B cell (primary cell): ENCODE measurements at regions not wholly inside any gene's neighbourhood (a gene's known extent, or its start where the extent isn't known, plus 50 kb on each side); places are given as distances from the start of the nearest gene placed in this dataset.

ENCODE experiments used
- ATAC-seq: fragments of 200-7000 bp; cut with Tn5 transposase; one replicate; pipeline ENCODE4 v1.10.0; 2021; ENCODE audit warnings: low read depth, mild to moderate bottlenecking, moderate number of reproducible peaks, moderate library complexity
- CTCF ChIA-PET: fragments of 350-600 bp; sonication (Branson Sonifier 250); formaldehyde crosslinking; loops from one replicate; lab custom pipeline; 2021; ENCODE audit warnings: antibody characterized with exemption, inconsistent platforms; lab: Charles Lee
- POLR2A ChIA-PET: fragments of 350-600 bp; sonication (Branson Sonifier 250); formaldehyde crosslinking; loops from one replicate; lab custom pipeline; 2021; ENCODE audit warnings: antibody characterized with exemption; lab: Charles Lee
- DNase-seq: peaks from one replicate; pipeline ENCODE4 v3.0.0; 2013
- H2AFZ ChIP-seq: 2 replicates; pipeline ENCODE4 v1.6.1; 2012; ENCODE audit warnings: mild to moderate bottlenecking, low read depth, low read length; ENCODE audit not compliant: insufficient read depth, poor library complexity, severe bottlenecking
- H3K27ac ChIP-seq, 2 donors: 1 replicate in 1 of 2; 2 replicates in 1 of 2; pipeline ENCODE4 v1.5.1; 2012 to 2013; ENCODE audit warnings: low read length in 2 of 2, mild to moderate bottlenecking in 2 of 2, moderate library complexity in 1 of 2
- H3K27me3 ChIP-seq, 4 experiments: fragments of 200-600 bp in 1 of 4; sonication (generic) in 1 of 4; replicated peaks in 1 of 4; 1 replicate in 2 of 4; 2 replicates in 2 of 4; pipeline versions ENCODE4 v1.6.1 to v1.7.0; 2013 to 2016; ENCODE audit warnings: low read length in 3 of 4, mild to moderate bottlenecking in 2 of 4, mixed read lengths in 1 of 4, moderate library complexity in 1 of 4; ENCODE audit not compliant: insufficient read depth in 4 of 4, control insufficient read depth in 3 of 4; ENCODE audit errors: control extremely low read depth in 1 of 4
- H3K36me3 ChIP-seq, 2 experiments: replicated peaks in 1 of 2; 1 replicate in 1 of 2; 2 replicates in 1 of 2; pipeline versions ENCODE4 v1.6.1 to v1.7.1; 2013; ENCODE audit warnings: low read length in 1 of 2; ENCODE audit not compliant: insufficient read depth in 2 of 2, control insufficient read depth in 1 of 2; ENCODE audit errors: control extremely low read depth in 1 of 2, extremely low read depth in 1 of 2
- H3K4me1 ChIP-seq, 2 donors: fragments of 200-600 bp in 1 of 2; sonication (generic) in 1 of 2; 1 replicate in 1 of 2; 2 replicates in 1 of 2; pipeline versions ENCODE4 v1.5.1 to v1.6.1; 2013 to 2017; ENCODE audit warnings: low read length in 2 of 2; ENCODE audit not compliant: control insufficient read depth in 2 of 2, insufficient read depth in 2 of 2
- H3K4me2 ChIP-seq: replicated peaks from 2 replicates; pipeline ENCODE3; 2012; ENCODE audit warnings: mild to moderate bottlenecking, low read depth, low read length; ENCODE audit not compliant: poor library complexity, severe bottlenecking
- H3K4me3 ChIP-seq, 5 experiments: fragments of 200-600 bp in 1 of 5; sonication (generic) in 1 of 5; 1 replicate in 3 of 5; 2 replicates in 2 of 5; pipeline versions ENCODE4 v1.5.1 to v1.7.0; 2011 to 2016; ENCODE audit warnings: low read length in 4 of 5, mild to moderate bottlenecking in 4 of 5, low read depth in 2 of 5, control low read depth in 1 of 5, moderate library complexity in 1 of 5; ENCODE audit not compliant: insufficient read depth in 1 of 5; ENCODE audit errors: control extremely low read depth in 1 of 5, extremely low read depth in 1 of 5
- H3K79me2 ChIP-seq: fragments of 200-600 bp; sonication (generic); one replicate; pipeline ENCODE4 v1.6.0; 2016; ENCODE audit warnings: low read length; ENCODE audit not compliant: control insufficient read depth, insufficient read depth
- H3K9ac ChIP-seq: fragments of 200-600 bp; sonication (generic); 2 replicates; pipeline ENCODE4 v1.6.1; 2017; ENCODE audit warnings: mild to moderate bottlenecking, low read length, moderate library complexity
- H3K9me3 ChIP-seq, 3 donors: one replicate each; pipeline versions ENCODE4 v1.6.1 to v1.7.1; 2013; ENCODE audit warnings: low read length in 2 of 3; ENCODE audit not compliant: control insufficient read depth in 2 of 3, insufficient read depth in 1 of 3; ENCODE audit errors: control extremely low read depth in 1 of 3
- H4K20me1 ChIP-seq: 2 replicates; pipeline ENCODE4 v1.6.0; 2012; ENCODE audit warnings: mild to moderate bottlenecking, low read length; ENCODE audit not compliant: insufficient read depth, control insufficient read depth, poor library complexity, severe bottlenecking
- H3K27ac Mint-ChIP-seq: one replicate; pipeline ENCODE4 v1.8.0; 2021; ENCODE audit warnings: mixed read lengths
- H3K27me3 Mint-ChIP-seq: one replicate; pipeline ENCODE4 v1.8.0; 2021; ENCODE audit warnings: mixed read lengths
- H3K4me1 Mint-ChIP-seq: one replicate; pipeline ENCODE4 v1.8.0; 2021; ENCODE audit warnings: mixed read lengths
- H3K4me3 Mint-ChIP-seq: one replicate; pipeline ENCODE4 v1.8.0; 2021; ENCODE audit warnings: mixed read lengths
- H3K9me3 Mint-ChIP-seq: one replicate; pipeline ENCODE4 v1.8.0; 2022; ENCODE audit warnings: mixed read lengths; ENCODE audit not compliant: insufficient read depth
- CTCF ChIP-seq: fragments of 200-600 bp; IDR thresholded peaks from one replicate; pipeline ENCODE4 v1.8.0; 2022; ENCODE audit warnings: antibody characterized with exemption, mild to moderate bottlenecking
- EZH2 ChIP-seq: IDR thresholded peaks from 2 replicates; pipeline ENCODE4 v1.6.1; 2012; ENCODE audit warnings: borderline replicate concordance, low read depth, mild to moderate bottlenecking, moderate library complexity, low read length; ENCODE audit not compliant: insufficient read depth, poor library complexity, severe bottlenecking
- WGBS: methylation state at CpG from one replicate; pipeline ENCODE4 v1.1.5; 2013; ENCODE audit warnings: missing lambda C conversion rate; ENCODE audit not compliant: insufficient coverage; 5-methylcytosine and 5-hydroxymethylcytosine counted together
- intact Hi-C: fragments of 100-400 bp; cut with micrococcal nuclease; formaldehyde crosslinking; loops from one replicate; pipeline ENCODE4 v1.10.0; 2022

GRCh38 chr2:128457716-128458115 lies 139.0 kb upstream of the HS6ST1 start:
- no peaks in the 10 kb centered on the region for H4K20me1 ChIP-seq
- WGBS: 100% methylated on average over 1 of the region's 5 CpGs
- ATAC-seq (no peak), DNase-seq (no peak)
- no peak overlapping the region for H3K9ac ChIP-seq
- intact Hi-C loops: no loop called here
- no peaks in the 10 kb centered on the region for H3K4me1 ChIP-seq
- no peaks in the 10 kb centered on the region for H3K79me2 ChIP-seq
- H3K36me3 ChIP-seq: no peaks in the 10 kb centered on the region
- ChIA-PET CTCF (no interaction called here), POLR2A (no interaction called here)
- Mint-ChIP-seq H3K27me3 (peaks cover 18% of the 10 kb centered on the region), H3K4me1 (no peaks in the 10 kb centered on the region), H3K27ac (no peak overlapping the region), H3K9me3 (no peaks in the 10 kb centered on the region), H3K4me3 (no peak overlapping the region)
- no peak overlapping the region for H3K4me3 ChIP-seq
- no peak overlapping the region for H3K27ac ChIP-seq
- peaks cover 0 to 8% (median 2%) of the 10 kb centered on the region in 3 donors for H3K9me3 ChIP-seq
- H3K27me3 ChIP-seq: peaks cover 0 to 3% (median 0%) of the 10 kb centered on the region in 4 experiments
- TF ChIP-seq CTCF (no peak), EZH2 (no peak)
- H3K4me2 ChIP-seq: no peak overlapping the region
- no peak overlapping the region for H2AFZ ChIP-seq

GRCh38 chr2:128458505-128458904 lies 139.8 kb upstream of the HS6ST1 start:
- peaks cover 0 to 3% (median 0%) of the 10 kb centered on the region in 4 experiments for H3K27me3 ChIP-seq
- H2AFZ ChIP-seq: no peak overlapping the region
- H3K4me3 ChIP-seq: no peak overlapping the region
- H3K9ac ChIP-seq: no peak overlapping the region
- DNase-seq (no peak), ATAC-seq (no peak)
- TF ChIP-seq EZH2: no peak
- TF ChIP-seq CTCF: no peak
- H3K9me3 ChIP-seq: peaks cover 0 to 8% (median 2%) of the 10 kb centered on the region in 3 donors
- Mint-ChIP-seq H3K27ac (no peak overlapping the region), H3K4me1 (no peaks in the 10 kb centered on the region), H3K27me3 (peaks cover 16% of the 10 kb centered on the region), H3K4me3 (no peak overlapping the region), H3K9me3 (no peaks in the 10 kb centered on the region)
- POLR2A ChIA-PET: no interaction called here
- H4K20me1 ChIP-seq: no peaks in the 10 kb centered on the region
- WGBS: no CpG with 5 or more reads among the region's 2 CpGs
- no peaks in the 10 kb centered on the region for H3K4me1 ChIP-seq
- no peaks in the 10 kb centered on the region for H3K79me2 ChIP-seq
- H3K27ac ChIP-seq: no peak overlapping the region
- H3K4me2 ChIP-seq: no peak overlapping the region
- intact Hi-C loops: no loop called here
- CTCF ChIA-PET: interaction anchor here (0.6 kb wide), 1 partner anchor 224 kb away, joined by 3 read pairs; no protein-coding TSS in a partner anchor
- H3K36me3 ChIP-seq: no peaks in the 10 kb centered on the region
